NOMO-1 treated with DMSO at 0.1 percent for 48 hours (cell line): ENCODE measurements at regions not wholly inside any gene's neighbourhood (a gene's known extent, or its start where the extent isn't known, plus 50 kb on each side); places are given as distances from the start of the nearest gene placed in this dataset.
A peak's percentile ranks its signal among the peaks of the same experiment; 100 is the strongest.
"Not testable (repeated sequence)": the region's sequence is repeated elsewhere in the genome, so short reads cannot be mapped to it uniquely, and the experiment has no call there.

Experiments used
- DNase-seq: peaks from one replicate; lab custom pipeline; 2025; ENCODE audit not compliant: unreplicated experiment; lab: John Stamatoyannopoulos, UW

GRCh38 chr1:65581119-65581518, 160.7 kb downstream of the LEPR start:
- DNase-seq, result no peak

DNA sequence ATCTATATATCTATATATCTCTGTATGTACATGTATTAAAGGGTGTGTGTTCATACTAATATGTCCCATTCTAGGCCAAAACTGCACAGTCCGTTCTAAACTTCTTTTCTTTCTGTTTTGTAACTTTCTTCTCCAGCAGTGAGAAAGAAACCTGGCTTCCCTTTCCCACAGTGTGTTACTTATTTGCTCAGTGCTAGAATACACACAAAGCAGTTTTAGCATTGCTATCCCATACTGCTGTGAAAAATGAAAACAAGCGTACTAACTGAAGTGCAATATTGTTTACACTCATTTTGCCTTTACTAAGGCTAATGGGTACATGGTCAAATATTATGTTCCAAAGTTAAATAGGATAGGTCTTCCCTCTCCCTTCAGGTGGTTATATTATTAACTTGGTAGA, 163.9 kb downstream of the LEPR start:
- DNase-seq, result no peak

- no peak for DNase-seq
Measured at GRCh38 chr1:65590279-65590678, 169.8 kb downstream of the LEPR start.

- DNase-seq, result no peak
Measured at GRCh38 chr1:65593516-65593915, 173.0 kb downstream of the LEPR start.

GRCh38 chr1:65595724-65596123, 175.3 kb downstream of the LEPR start:
- no peak for DNase-seq

DNA sequence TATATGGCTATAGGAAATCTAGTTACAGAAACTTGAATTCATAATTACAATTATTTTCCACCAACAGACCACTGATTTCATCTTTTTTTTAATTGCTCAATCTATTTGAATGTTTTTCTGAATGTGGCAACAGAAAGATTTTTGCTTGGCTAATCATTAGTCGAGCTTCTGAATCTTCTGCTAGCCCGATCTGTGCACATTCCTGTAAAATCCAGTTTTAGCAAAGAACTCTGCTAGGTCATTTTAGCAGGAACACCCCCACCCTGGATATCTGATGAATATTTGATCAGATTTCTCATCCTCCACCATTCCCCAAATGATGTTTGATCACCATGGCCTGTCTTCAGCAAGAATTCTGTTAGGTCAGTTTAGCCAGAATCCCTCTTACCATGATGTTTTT, 176.3 kb downstream of the LEPR start:
- no peak for DNase-seq

DNA sequence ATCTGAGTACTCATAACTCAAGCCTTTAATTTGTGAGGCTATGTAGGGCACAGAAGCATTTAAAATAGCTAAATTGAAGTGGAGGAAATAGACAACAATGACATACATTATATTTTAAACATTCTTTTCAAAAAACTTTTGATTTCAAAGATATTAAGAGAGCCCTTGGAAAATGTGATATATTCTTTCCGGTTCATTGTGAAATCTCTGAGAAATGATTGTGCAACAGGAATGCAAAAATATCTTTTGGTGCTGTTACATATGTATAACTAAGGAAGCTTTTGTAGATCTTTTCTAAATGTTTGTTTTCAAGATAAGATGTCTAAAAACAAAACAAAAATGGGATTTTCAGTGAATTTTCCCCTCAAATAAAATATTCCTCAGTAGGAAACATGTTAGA, 185.2 kb downstream of the LEPR start:
- DNase-seq, result peak; percentile 54

DNA sequence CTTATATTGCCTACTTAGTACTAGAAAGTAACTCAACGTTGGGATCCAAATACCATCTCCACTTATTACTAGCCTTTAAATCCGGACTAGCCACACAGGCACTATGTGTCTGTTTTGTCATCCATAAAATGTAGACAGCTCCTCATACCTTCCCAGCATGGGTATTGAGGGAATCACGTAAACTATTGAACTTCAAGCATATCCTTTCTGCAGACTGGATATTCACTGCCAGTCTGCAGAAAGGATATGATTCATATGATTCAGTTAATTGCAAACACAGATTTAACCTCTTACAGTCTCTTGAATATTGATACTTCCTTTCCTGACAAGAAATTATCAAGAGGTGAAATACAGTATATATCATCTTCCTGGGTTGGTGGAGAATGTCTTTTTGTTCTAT, 186.0 kb downstream of the LEPR start:
- no peak for DNase-seq

DNA sequence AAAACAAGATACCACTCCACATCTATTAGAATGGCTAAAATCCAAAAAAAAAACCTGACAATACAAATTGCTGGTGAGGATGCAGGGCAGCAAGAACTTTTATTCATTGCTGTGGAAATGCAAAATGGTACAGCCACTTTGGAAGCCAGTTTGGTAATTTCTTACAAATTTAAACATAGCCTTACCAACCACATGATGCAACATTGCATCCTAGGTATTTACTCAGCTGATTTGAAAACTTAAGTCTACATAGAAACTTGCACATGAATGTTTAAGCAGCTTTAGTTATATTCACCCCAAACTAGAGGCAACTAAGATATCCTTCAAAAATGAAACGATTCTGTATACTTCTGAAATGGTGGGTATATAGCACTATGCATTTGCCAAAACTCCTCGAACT, 178.8 kb upstream of the PDE4B start:
- no peak for DNase-seq

DNA sequence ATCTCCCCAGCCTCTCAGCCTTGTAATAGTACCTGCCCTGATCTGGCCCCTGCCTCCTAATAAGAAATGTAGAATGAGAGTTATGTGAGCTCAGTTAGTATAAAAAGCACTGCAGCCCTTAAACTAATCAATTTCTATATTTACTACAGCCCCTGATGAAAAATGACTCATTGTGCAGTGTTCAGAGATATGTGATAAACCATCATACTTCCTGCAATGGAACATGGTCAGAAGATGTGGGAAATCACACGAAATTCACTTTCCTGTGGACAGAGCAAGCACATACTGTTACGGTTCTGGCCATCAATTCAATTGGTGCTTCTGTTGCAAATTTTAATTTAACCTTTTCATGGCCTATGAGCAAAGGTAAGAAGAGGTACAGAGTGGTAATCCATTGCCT, 176.8 kb upstream of the PDE4B start:
- DNase-seq, result no peak

DNA sequence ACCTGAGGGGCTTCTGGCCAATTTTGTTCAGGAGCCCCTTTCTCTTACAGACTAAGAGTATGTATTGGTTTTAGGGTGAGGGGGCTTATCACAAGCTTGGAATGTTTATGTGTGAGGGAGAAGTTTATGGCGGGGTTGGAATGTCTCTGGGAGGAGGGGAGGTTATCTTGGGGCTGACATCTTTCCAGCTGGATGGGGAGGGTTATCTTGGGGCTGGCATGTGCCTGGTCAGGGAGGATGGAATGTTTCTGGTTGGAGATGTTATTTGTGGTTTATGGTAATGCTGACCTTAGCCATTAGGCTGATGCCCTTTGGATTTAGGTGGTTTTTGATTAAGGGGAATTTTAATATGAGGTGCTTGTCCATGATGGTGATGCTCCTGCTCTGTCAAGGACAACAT, 171.0 kb upstream of the PDE4B start:
- DNase-seq, result not testable (repeated sequence)

- no peak for DNase-seq
Measured at GRCh38 chr1:65623895-65624294, 168.8 kb upstream of the PDE4B start.

- no peak for DNase-seq
Measured at GRCh38 chr1:65625528-65625927, 167.2 kb upstream of the PDE4B start.

DNA sequence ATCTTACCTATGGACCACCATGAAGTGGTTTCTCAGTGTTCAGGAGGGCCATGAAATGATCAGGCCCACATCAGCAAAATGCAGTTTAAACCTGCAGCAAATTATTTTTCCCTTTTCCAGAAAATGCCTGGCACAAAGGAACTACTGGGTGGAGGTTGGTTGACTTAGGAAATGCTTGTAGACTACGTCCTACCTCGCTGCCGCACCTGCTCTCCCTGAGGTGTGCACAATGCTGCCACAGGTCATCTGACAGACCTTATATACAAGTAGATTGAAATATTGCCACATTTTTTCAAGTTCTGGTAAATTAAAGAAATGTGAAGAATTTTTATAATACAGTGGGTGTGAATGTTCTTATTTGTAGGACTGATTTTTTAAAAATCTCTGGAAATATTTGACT, 166.7 kb upstream of the PDE4B start:
- no peak for DNase-seq

DNA sequence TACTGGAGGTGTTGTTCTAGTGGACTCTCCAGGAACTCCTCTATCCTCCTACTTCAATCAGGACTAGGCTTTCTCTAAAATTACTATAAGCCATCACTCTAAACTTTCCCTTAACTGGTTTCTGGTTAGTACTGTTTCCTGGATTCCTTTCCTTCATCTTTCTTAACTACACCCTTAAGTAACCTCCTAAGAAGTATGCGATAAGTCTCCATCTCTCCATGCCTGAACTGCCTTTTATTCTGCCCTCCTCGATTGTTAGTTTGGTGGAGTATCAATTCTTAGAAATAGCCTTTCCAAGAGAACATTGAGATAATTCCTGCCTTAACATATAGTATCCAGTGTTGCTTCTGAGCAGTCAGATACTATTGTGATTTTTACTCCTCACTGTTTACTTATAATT, 162.9 kb upstream of the PDE4B start:
- no peak for DNase-seq

- no peak for DNase-seq
Measured at GRCh38 chr1:65630855-65631254, 161.8 kb upstream of the PDE4B start.

DNA sequence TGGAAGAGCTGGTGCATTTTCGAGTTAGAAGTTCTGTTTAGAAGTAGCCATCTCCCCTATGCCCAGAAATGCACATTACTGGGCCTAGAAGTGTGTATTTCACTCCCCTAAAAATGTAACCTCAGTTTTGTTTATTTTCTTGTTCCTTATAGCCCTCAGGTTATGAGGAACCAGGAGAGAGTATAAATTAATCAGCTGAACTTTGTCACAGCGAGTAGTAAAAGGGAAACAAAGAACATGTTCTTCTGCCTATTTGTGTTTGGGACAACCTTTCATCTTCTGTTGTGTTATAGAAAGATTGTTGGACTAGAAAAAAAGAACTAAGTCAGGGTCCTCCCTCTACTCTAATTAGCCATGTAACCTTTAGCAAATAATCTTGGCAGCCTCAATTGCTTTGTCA, 160.5 kb upstream of the PDE4B start:
- DNase-seq, result no peak

DNA sequence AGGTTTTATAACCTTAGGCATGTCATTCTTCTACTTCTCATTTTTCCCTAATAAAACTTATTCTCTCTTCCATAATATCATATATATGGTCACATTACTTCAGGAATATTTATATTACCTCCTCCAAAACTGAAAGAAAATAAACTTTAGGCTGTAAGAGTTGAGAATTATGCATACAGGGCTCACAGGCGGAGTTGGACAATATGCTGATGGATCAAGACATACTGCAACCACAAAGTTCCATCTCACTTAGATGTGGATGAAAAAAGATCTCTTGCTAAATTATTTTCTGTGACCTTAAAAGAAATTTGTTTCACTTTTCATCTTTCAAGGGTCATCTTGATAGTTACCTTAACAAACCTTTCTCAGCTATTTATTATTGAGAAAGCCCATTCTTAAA, 152.6 kb upstream of the PDE4B start:
- no peak for DNase-seq

GRCh38 chr1:65649185-65649584, 143.5 kb upstream of the PDE4B start:
- DNase-seq, result not testable (repeated sequence)

DNA sequence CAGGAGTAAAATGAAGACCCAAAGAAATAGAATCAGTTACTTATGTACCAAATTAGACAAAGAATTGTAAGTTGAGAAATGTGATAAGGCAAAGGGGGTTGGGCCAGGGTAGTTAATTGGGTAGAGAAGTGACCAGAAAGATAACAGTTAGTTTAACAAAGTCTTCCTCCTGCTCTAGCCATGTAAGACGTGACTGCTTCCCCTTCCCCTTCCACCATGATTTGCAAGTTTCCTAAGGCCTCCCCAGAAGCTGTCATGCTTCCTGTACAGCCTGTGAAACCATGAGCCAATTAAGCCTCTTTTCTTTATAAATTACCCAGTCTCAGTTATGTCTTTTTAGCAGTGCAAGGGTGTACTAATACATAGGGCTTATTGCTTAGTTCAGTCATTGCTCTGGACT, 142.0 kb upstream of the PDE4B start:
- peak; percentile 2 for DNase-seq

DNA sequence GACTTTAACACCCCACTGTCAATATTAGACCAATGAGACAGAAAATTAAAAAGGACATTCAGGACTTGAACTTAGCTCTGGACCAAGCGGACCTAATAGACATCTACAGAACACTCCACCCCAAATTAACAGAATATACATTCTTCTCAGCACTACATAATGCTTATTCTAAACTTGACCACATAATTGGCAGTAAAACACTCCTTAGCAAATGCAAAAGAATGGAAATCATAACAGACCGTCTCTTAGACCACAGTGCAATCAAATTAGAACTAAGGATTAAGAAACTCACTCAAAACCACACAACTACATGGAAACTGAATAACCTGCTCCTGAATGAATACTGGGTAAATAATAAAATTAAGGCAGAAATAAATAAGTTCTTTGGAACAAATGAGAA, 138.2 kb upstream of the PDE4B start:
- not testable (repeated sequence) for DNase-seq

- DNase-seq, result not testable (repeated sequence)
Measured at GRCh38 chr1:65657609-65658008, 135.1 kb upstream of the PDE4B start.

- DNase-seq, result no peak
Measured at GRCh38 chr1:65658122-65658521, 134.6 kb upstream of the PDE4B start.

GRCh38 chr1:65668368-65668767, 124.3 kb upstream of the PDE4B start:
- DNase-seq, result no peak
